Type B pancreatic cell (in vitro differentiated cells): ENCODE measurements at regions not wholly inside any gene's neighbourhood (a gene's known extent, or its start where the extent isn't known, plus 50 kb on each side); places are given as distances from the start of the nearest gene placed in this dataset.

Experiments
- DNase-seq: peaks from one replicate; pipeline ENCODE4 v3.0.0; 2021; ENCODE audit warnings: mixed read lengths; ENCODE audit not compliant: unreplicated experiment; ENCODE audit errors: extremely low spot score
- H3K27ac Mint-ChIP-seq: 2 replicates; pipeline ENCODE4 v1.8.0; 2021; ENCODE audit warnings: mild to moderate bottlenecking, mixed read lengths
- H3K27me3 Mint-ChIP-seq: 2 replicates; pipeline ENCODE4 v1.8.0; 2021; ENCODE audit warnings: mixed read lengths
- H3K36me3 Mint-ChIP-seq: 2 replicates; pipeline ENCODE4 v1.8.0; 2021; ENCODE audit warnings: mixed read lengths
- H3K4me1 Mint-ChIP-seq: one replicate; pipeline ENCODE4 v1.8.0; 2021; ENCODE audit warnings: mixed read lengths; ENCODE audit not compliant: unreplicated experiment
- H3K4me3 Mint-ChIP-seq: 2 replicates; pipeline ENCODE4 v1.8.0; 2021; ENCODE audit warnings: mild to moderate bottlenecking, mixed read lengths
- H3K9me3 Mint-ChIP-seq: 2 replicates; pipeline ENCODE4 v1.8.0; 2021; ENCODE audit warnings: mixed read lengths
- TF ChIP-seq, protein P1 (sequence below): fragments of 200-600 bp; sonication (generic); conservative IDR thresholded peaks from 2 replicates; pipeline ENCODE4 v1.5.0; 2021; ENCODE audit warnings: antibody characterized with exemption, mild to moderate bottlenecking

DNA sequence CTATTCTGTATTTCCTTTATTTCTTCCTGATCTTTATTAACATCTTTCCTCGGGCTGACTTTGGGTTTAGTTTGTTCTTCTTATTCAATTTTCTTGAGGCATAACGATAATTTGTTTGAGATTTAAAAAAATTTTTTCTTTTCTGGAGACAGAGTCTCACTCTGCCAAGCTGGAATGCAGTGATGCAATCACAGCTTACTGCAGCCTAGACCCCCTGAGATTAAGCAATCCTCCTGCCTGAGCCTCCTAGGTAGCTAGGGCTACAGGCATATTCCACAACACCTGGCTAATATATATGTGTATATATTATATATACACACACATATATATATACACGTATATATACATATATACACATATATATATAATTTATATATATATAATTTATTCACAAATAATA lies 540.2 kb downstream of the NXPH1 start:
- no peak for DNase-seq
- TF ChIP-seq, protein P1, sequence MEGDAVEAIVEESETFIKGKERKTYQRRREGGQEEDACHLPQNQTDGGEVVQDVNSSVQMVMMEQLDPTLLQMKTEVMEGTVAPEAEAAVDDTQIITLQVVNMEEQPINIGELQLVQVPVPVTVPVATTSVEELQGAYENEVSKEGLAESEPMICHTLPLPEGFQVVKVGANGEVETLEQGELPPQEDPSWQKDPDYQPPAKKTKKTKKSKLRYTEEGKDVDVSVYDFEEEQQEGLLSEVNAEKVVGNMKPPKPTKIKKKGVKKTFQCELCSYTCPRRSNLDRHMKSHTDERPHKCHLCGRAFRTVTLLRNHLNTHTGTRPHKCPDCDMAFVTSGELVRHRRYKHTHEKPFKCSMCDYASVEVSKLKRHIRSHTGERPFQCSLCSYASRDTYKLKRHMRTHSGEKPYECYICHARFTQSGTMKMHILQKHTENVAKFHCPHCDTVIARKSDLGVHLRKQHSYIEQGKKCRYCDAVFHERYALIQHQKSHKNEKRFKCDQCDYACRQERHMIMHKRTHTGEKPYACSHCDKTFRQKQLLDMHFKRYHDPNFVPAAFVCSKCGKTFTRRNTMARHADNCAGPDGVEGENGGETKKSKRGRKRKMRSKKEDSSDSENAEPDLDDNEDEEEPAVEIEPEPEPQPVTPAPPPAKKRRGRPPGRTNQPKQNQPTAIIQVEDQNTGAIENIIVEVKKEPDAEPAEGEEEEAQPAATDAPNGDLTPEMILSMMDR = no peak
- Mint-ChIP-seq H3K27me3 (peaks cover 2% of the 10 kb centered on the region), H3K9me3 (no peaks in the 10 kb centered on the region), H3K36me3 (no peaks in the 10 kb centered on the region), H3K27ac (no peak overlapping the region), H3K4me3 (no peak overlapping the region), H3K4me1 (no peaks in the 10 kb centered on the region)

- Mint-ChIP-seq H3K9me3 (no peaks in the 10 kb centered on the region), H3K27ac (no peak overlapping the region), H3K4me1 (no peaks in the 10 kb centered on the region), H3K27me3 (no peaks in the 10 kb centered on the region), H3K36me3 (no peaks in the 10 kb centered on the region), H3K4me3 (no peak overlapping the region)
- no peak for DNase-seq
- TF ChIP-seq, protein P1 = no peak
Observed at GRCh38 chr7:8975681-8976080, 542.3 kb downstream of the NXPH1 start.

- H3K27ac Mint-ChIP-seq = no peak overlapping the region
- H3K4me3 Mint-ChIP-seq = no peak overlapping the region
- no peaks in the 10 kb centered on the region for H3K4me1 Mint-ChIP-seq
- no peaks in the 10 kb centered on the region for H3K9me3 Mint-ChIP-seq
- no peak for DNase-seq
- H3K27me3 Mint-ChIP-seq = no peaks in the 10 kb centered on the region
- TF ChIP-seq, protein P1 = no peak
- no peaks in the 10 kb centered on the region for H3K36me3 Mint-ChIP-seq
Observed at GRCh38 chr7:8982338-8982992, 549.1 kb downstream of the NXPH1 start.

GRCh38 chr7:8985255-8985654 lies 551.8 kb downstream of the NXPH1 start:
- H3K36me3 Mint-ChIP-seq = no peaks in the 10 kb centered on the region
- H3K9me3 Mint-ChIP-seq = no peaks in the 10 kb centered on the region
- H3K4me1 Mint-ChIP-seq = no peaks in the 10 kb centered on the region
- TF ChIP-seq, protein P1 = no peak
- H3K4me3 Mint-ChIP-seq = no peak overlapping the region
- no peaks in the 10 kb centered on the region for H3K27me3 Mint-ChIP-seq
- H3K27ac Mint-ChIP-seq = no peak overlapping the region
- DNase-seq = no peak

GRCh38 chr7:8988267-8988666 lies 554.9 kb downstream of the NXPH1 start:
- TF ChIP-seq, protein P1 = no peak
- DNase-seq = no peak
- no peaks in the 10 kb centered on the region for H3K27me3 Mint-ChIP-seq
- H3K4me3 Mint-ChIP-seq = no peak overlapping the region
- no peak overlapping the region for H3K27ac Mint-ChIP-seq
- H3K36me3 Mint-ChIP-seq = no peaks in the 10 kb centered on the region
- no peaks in the 10 kb centered on the region for H3K4me1 Mint-ChIP-seq
- no peaks in the 10 kb centered on the region for H3K9me3 Mint-ChIP-seq

DNA sequence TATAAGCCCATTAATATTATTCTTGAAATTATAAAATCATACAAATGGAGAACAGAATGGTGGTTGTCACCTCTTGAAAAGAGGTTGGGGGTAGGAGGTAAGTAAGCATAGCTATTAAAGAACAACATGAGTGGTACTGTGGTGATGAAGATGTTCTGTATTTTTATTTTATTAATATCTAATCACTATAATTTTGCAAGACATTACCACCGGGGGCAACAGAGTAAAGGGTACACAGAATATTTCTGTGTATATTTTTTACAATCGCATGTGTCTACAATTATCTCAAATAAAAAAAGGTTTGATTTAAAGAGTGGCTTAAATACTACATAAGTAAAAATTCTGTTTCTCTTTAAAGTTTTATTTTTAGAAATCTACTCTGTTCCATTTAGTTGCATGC lies 557.8 kb downstream of the NXPH1 start:
- H3K4me1 Mint-ChIP-seq = no peaks in the 10 kb centered on the region
- H3K27me3 Mint-ChIP-seq = no peaks in the 10 kb centered on the region
- H3K36me3 Mint-ChIP-seq = no peaks in the 10 kb centered on the region
- H3K9me3 Mint-ChIP-seq = no peaks in the 10 kb centered on the region
- DNase-seq = no peak
- TF ChIP-seq, protein P1 = peak; percentile 50
- H3K27ac Mint-ChIP-seq = no peak overlapping the region
- H3K4me3 Mint-ChIP-seq = no peak overlapping the region
